Left lung (tissue), 4 donors: ENCODE measurements at regions not wholly inside any gene's neighbourhood (a gene's known extent, or its start where the extent isn't known, plus 50 kb on each side); places are given as distances from the start of the nearest gene placed in this dataset.

ENCODE experiments used
- ATAC-seq: fragments of 200-7000 bp; cut with Tn5 transposase; one replicate; pipeline ENCODE4 v1.9.1; 2020; ENCODE audit warnings: moderate library complexity
- DNase-seq, 4 donors: peaks; one replicate each; pipeline ENCODE4 v3.0.0-alpha.2; 2013 to 2020
- H3K27ac ChIP-seq, 2 donors: fragments of 200-600 bp; sonication (generic) in 1 of 2; one replicate each; pipeline versions ENCODE4 v1.5.0 to v1.8.0; 2020 to 2021
- H3K27me3 ChIP-seq, 2 donors: fragments of 200-600 bp; sonication (generic) in 1 of 2; one replicate each; pipeline versions ENCODE4 v1.5.0 to v1.8.0; 2020 to 2021
- H3K36me3 ChIP-seq, 2 donors: fragments of 200-600 bp; sonication (generic) in 1 of 2; one replicate each; pipeline versions ENCODE4 v1.5.0 to v1.8.0; 2020 to 2021
- H3K4me1 ChIP-seq, 2 donors: fragments of 200-600 bp; one replicate each; pipeline ENCODE4 v1.8.0; 2021
- H3K4me3 ChIP-seq, 2 donors: fragments of 200-600 bp; sonication (generic) in 1 of 2; one replicate each; pipeline versions ENCODE4 v1.5.0 to v1.8.0; 2020 to 2021; ENCODE audit warnings: mild to moderate bottlenecking in 1 of 2
- H3K9me3 ChIP-seq, 2 donors: fragments of 200-600 bp; sonication (generic) in 1 of 2; one replicate each; pipeline versions ENCODE4 v1.5.0 to v1.8.0; 2020 to 2021
- intact Hi-C, 2 donors: fragments of 100-400 bp; cut with DNase I; formaldehyde crosslinking; loops; one replicate each; pipeline versions ENCODE4 v1.11.2 to v1.14.2; 2022
- TF ChIP-seq, protein P1 (sequence below), 2 donors: fragments of 200-600 bp; sonication (generic) in 1 of 2; IDR thresholded peaks; one replicate each; pipeline versions ENCODE4 v1.5.0 to v1.8.0; 2021; ENCODE audit warnings: antibody characterized with exemption in 2 of 2
- donor health status: DM: no; HTN: yes; CAD: no.
- donor health status: DM: no; HTN: no; CAD: no.

DNA sequence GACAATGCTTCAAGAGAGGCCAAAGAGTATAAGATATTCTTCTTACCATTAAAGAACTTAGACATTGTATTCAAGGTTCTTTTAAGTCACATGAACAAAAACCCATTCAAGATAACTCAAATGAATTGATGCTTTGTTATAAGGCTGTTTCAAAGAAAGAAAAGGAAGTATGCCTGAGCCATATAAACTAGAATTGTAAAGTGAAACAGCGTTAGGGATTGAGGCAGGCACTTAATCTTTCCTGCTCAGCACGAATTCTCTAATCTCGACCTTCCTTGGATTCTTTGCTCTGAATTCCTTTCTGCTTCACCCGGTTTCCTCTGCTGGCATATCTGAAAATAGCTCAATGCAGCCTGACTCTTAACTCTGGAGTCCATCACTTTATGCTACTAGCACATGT lies 595.4 kb downstream of the DIAPH3 start:
- Histone ChIP-seq H3K4me1 (no peaks in the 10 kb centered on the region), H3K27me3 (no peaks in the 10 kb centered on the region)
- intact Hi-C loops: no loop called here

DNA sequence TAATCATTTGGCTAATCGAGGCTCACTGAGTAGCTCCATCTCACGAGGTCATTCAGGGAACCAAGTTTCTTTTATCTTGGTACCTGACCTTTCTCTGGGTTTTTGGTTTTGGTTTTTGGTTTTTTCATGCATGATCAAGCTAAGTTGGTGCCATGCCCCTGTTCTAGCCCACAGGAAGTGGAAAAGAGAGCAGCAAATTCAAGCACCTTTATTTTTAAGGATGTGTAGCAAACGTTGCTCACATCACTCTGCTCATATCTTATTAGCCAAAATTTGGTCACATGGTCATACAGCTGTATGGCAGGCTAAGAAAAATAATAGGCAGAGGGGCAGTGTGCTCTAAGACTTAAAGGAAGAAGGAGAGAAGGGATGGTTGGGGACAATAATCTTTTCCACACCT lies 593.5 kb downstream of the DIAPH3 start:
- DNase-seq: no peak
- ATAC-seq: no peak
- intact Hi-C loops: no loop called here

More for the DNA sequence above, 595.4 kb downstream of the DIAPH3 start:
- Histone ChIP-seq H3K4me3 (no peak overlapping the region), H3K9me3 (peaks cover 0 to 11% of the 10 kb centered on the region in 2 donors), H3K36me3 (no peaks in the 10 kb centered on the region), H3K27ac (no peak overlapping the region)
- no peak for DNase-seq
- TF ChIP-seq, protein P1, sequence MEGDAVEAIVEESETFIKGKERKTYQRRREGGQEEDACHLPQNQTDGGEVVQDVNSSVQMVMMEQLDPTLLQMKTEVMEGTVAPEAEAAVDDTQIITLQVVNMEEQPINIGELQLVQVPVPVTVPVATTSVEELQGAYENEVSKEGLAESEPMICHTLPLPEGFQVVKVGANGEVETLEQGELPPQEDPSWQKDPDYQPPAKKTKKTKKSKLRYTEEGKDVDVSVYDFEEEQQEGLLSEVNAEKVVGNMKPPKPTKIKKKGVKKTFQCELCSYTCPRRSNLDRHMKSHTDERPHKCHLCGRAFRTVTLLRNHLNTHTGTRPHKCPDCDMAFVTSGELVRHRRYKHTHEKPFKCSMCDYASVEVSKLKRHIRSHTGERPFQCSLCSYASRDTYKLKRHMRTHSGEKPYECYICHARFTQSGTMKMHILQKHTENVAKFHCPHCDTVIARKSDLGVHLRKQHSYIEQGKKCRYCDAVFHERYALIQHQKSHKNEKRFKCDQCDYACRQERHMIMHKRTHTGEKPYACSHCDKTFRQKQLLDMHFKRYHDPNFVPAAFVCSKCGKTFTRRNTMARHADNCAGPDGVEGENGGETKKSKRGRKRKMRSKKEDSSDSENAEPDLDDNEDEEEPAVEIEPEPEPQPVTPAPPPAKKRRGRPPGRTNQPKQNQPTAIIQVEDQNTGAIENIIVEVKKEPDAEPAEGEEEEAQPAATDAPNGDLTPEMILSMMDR (IDR thresholded peaks at IDR 0.05): no peak
- no peak for ATAC-seq

DNA sequence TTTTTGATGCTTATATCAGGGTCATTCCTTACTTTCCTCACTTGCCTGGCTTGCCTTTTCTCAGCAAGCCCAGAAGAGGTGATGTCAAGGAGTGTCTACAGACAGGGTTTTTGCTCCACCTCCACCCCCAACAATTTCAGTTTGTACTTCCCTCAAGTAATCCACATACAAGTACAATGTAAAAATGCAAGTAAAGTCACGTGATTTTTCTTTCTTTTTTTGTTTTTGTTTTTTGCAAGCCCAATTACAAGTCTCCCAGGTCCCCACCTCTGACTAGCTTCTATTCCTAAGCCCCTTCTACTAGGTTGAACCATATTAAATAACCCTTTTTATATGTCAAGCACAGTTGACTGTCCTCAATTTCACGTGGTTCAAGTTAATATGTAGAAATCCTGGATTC lies 579.6 kb downstream of the DIAPH3 start:
- no peak for DNase-seq
- TF ChIP-seq, protein P1 (IDR thresholded peaks at IDR 0.05): no peak
- Histone ChIP-seq H3K9me3 (no peaks in the 10 kb centered on the region), H3K4me3 (no peak overlapping the region), H3K27me3 (no peaks in the 10 kb centered on the region), H3K27ac (no peak overlapping the region), H3K4me1 (no peaks in the 10 kb centered on the region), H3K36me3 (no peaks in the 10 kb centered on the region)
- intact Hi-C loops: no loop called here
- no peak for ATAC-seq

More for the DNA sequence above, 593.5 kb downstream of the DIAPH3 start:
- peaks cover 0 to 16% of the 10 kb centered on the region in 2 donors for H3K9me3 ChIP-seq
- no peaks in the 10 kb centered on the region for H3K27me3 ChIP-seq
- H3K4me3 ChIP-seq: no peak overlapping the region
- H3K4me1 ChIP-seq: no peaks in the 10 kb centered on the region
- H3K27ac ChIP-seq: no peak overlapping the region
- TF ChIP-seq, protein P1 (IDR thresholded peaks at IDR 0.05): no peak
- no peaks in the 10 kb centered on the region for H3K36me3 ChIP-seq

DNA sequence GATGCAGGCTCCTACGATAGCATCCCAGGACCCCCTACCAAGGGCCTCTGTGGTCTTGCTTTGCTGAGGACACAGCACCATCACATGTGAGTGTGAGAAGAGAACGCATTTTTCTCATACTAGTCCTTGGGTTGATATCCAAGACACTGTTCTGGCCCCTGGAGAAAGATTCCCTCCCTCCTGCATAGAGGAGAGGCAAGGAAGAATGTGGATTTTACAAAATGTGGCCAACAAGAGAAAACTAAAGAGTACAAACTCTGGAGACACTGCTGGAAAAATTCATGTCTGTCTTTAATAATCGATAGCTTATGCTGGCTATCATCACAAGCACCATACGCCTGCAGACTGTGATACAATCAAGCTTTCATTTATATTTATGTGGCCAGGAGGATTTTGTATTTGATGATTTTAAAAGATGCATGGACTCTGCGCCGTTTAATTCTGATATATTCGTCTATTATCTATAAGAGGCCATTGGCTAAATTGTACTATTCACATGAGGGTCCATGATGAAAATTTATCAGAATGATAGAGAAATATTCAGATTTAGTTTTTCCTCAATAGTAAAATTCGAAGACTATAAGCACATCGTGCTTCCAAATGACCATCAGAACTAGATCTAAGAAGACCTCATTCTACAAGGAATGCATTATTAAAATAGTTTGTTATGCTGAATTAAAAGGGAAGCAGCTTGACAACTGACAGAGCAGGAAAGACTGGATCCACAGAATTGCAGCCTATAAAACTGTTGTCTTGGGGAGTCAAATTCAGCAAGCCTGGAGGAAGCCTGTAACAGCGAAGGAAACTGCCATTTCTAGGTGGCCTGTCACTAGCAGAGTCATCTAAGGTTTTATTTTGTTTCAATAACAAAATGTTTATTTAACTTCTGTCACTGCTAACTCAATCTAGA lies 578.7 kb downstream of the DIAPH3 start:
- intact Hi-C loops: no loop called here
- no peak for DNase-seq
- no peaks in the 10 kb centered on the region for H3K9me3 ChIP-seq
- no peak overlapping the region for H3K4me3 ChIP-seq
- TF ChIP-seq, protein P1 (IDR thresholded peaks at IDR 0.05): no peak
- H3K36me3 ChIP-seq: no peaks in the 10 kb centered on the region
- no peak for ATAC-seq
- no peaks in the 10 kb centered on the region for H3K27me3 ChIP-seq
- H3K4me1 ChIP-seq: no peaks in the 10 kb centered on the region
- no peak overlapping the region for H3K27ac ChIP-seq

DNA sequence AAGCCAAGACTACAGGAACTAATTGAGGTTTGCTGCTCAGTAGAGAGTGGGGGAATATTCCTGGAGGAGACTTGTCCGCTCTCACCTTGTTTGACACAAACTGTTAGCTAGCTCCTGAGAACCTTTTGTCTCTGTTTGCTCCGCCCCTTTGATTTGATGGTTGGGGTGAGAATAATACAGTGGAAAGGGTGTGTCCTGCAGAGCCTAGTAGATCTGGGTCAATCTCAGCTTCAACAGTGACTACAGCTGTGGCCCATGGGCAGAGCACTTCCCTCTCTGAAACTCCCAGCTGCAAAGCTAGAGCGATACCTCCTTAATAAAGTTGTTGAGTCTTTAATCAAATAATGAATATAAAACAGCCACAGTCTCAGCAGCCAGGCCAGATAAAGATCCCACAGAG lies 576.7 kb downstream of the DIAPH3 start:
- Histone ChIP-seq H3K27ac (no peak overlapping the region), H3K36me3 (no peaks in the 10 kb centered on the region), H3K27me3 (no peaks in the 10 kb centered on the region), H3K4me3 (no peak overlapping the region), H3K9me3 (no peaks in the 10 kb centered on the region), H3K4me1 (no peaks in the 10 kb centered on the region)
- intact Hi-C loops: no loop called here
- TF ChIP-seq, protein P1 (IDR thresholded peaks at IDR 0.05): no peak
- ATAC-seq (no peak), DNase-seq (no peak)
